IMR-90 (cell line): ENCODE measurements at regions not wholly inside any gene's neighbourhood (a gene's known extent, or its start where the extent isn't known, plus 50 kb on each side); places are given as distances from the start of the nearest gene placed in this dataset.

Source experiments
- ATAC-seq: fragments of 200-7000 bp; cut with Tn5 transposase; 2 replicates; pipeline ENCODE4 v1.9.1; 2020; ENCODE audit warnings: low read depth, mild to moderate bottlenecking, moderate library complexity
- BruUV-seq: library from RNA; stranded (reverse); fragments of 400-500 nt; replicated peaks from 2 replicates; lab custom pipeline; 2021; lab: Mats Ljungman, UMichigan
- CTCF ChIA-PET: fragments of 300-600 bp; formaldehyde crosslinking; extraction: SDS; loops from one replicate; lab custom pipeline; 2021; ENCODE audit warnings: antibody characterized with exemption; lab: Yijun Ruan, JAX
- POLR2A ChIA-PET: fragments of 300-600 bp; sonication (Branson Sonifier 250); formaldehyde crosslinking; loops from one replicate; lab custom pipeline; 2022; ENCODE audit warnings: antibody characterized with exemption; ENCODE audit not compliant: unreplicated experiment; lab: Charles Lee
- DNase-seq: peaks from one replicate; pipeline ENCODE4 v3.0.0; 2013
- H2AFZ ChIP-seq: replicated peaks from 2 replicates; pipeline ENCODE3; 2013; ENCODE audit warnings: low read length, mild to moderate bottlenecking; ENCODE audit not compliant: poor library complexity
- H2AK5ac ChIP-seq: 2 replicates; pipeline ENCODE4 v1.6.1; 2013; ENCODE audit warnings: low read depth, low read length, inconsistent platforms
- H2AK9ac ChIP-seq: replicated peaks from 2 replicates; pipeline ENCODE3; 2013; ENCODE audit warnings: mild to moderate bottlenecking, low read depth, low read length, moderate library complexity; ENCODE audit not compliant: poor library complexity
- H2BK120ac ChIP-seq: 2 replicates; pipeline ENCODE4 v1.6.1; 2013; ENCODE audit warnings: low read depth, low read length, inconsistent platforms
- H2BK15ac ChIP-seq: 3 replicates; pipeline ENCODE4 v1.6.1; 2013; ENCODE audit warnings: low read depth, low read length, inconsistent platforms
- H2BK20ac ChIP-seq: 2 replicates; pipeline ENCODE4 v1.6.1; 2013; ENCODE audit warnings: low read depth, mild to moderate bottlenecking, inconsistent platforms, low read length, moderate library complexity
- H2BK5ac ChIP-seq: 2 replicates; pipeline ENCODE4 v1.6.1; 2013; ENCODE audit warnings: mild to moderate bottlenecking, low read depth, low read length, inconsistent platforms; ENCODE audit not compliant: poor library complexity, severe bottlenecking
- H3K14ac ChIP-seq: replicated peaks from 2 replicates; pipeline ENCODE4 v1.6.1; 2013; ENCODE audit warnings: low read depth, low read length, inconsistent platforms
- H3K18ac ChIP-seq: 2 replicates; pipeline ENCODE4 v1.6.1; 2013; ENCODE audit warnings: low read depth, low read length, control low read depth
- H3K23ac ChIP-seq: 2 replicates; pipeline ENCODE4 v1.6.1; 2013; ENCODE audit warnings: low read depth, low read length, inconsistent platforms
- H3K27ac ChIP-seq: 2 replicates; pipeline ENCODE4 v1.5.1; 2013; ENCODE audit warnings: mild to moderate bottlenecking, control low read depth, low read length; ENCODE audit not compliant: insufficient read depth
- H3K27me3 ChIP-seq: 2 replicates; pipeline ENCODE4 v1.6.1; 2013; ENCODE audit warnings: low read length; ENCODE audit not compliant: control insufficient read depth, insufficient read depth
- H3K36me3 ChIP-seq: 2 replicates; pipeline ENCODE4 v1.6.1; 2013; ENCODE audit warnings: low read length, mixed read lengths; ENCODE audit not compliant: control insufficient read depth, insufficient read depth
- H3K4ac ChIP-seq: 2 replicates; pipeline ENCODE4 v1.6.1; 2013; ENCODE audit warnings: low read depth, low read length, inconsistent platforms
- H3K4me1 ChIP-seq: 2 replicates; pipeline ENCODE4 v1.6.1; 2013; ENCODE audit warnings: low read length, mixed read lengths; ENCODE audit not compliant: control insufficient read depth, insufficient read depth
- H3K4me2 ChIP-seq: 2 replicates; pipeline ENCODE4 v1.6.1; 2013; ENCODE audit warnings: low read depth, mild to moderate bottlenecking, control low read depth, low read length, moderate library complexity
- H3K4me3 ChIP-seq: 2 replicates; pipeline ENCODE4 v1.5.1; 2013; ENCODE audit warnings: low read depth, mild to moderate bottlenecking, control low read depth, low read length, moderate library complexity; ENCODE audit not compliant: insufficient read depth
- H3K56ac ChIP-seq: 2 replicates; pipeline ENCODE4 v1.6.1; 2013; ENCODE audit warnings: low read length, inconsistent platforms; ENCODE audit not compliant: insufficient read depth; ENCODE audit errors: extremely low read depth
- H3K79me1 ChIP-seq, 2 experiments: 2 replicates each; pipeline ENCODE4 v1.6.1; 2013; ENCODE audit warnings: low read length in 2 of 2, inconsistent platforms in 1 of 2, low read depth in 1 of 2
- H3K9ac ChIP-seq: 2 replicates; pipeline ENCODE4 v1.6.1; 2013; ENCODE audit warnings: low read depth, low read length, control low read depth
- H3K9me1 ChIP-seq: 2 replicates; pipeline ENCODE4 v1.6.1; 2013; ENCODE audit warnings: low read length, inconsistent platforms; ENCODE audit not compliant: insufficient read depth
- H3K9me3 ChIP-seq: 2 replicates; pipeline ENCODE4 v1.6.1; 2013; ENCODE audit warnings: low read length; ENCODE audit not compliant: control insufficient read depth, insufficient read depth
- H4K20me1 ChIP-seq: 2 replicates; pipeline ENCODE4 v1.6.1; 2013; ENCODE audit warnings: low read length, inconsistent platforms; ENCODE audit not compliant: insufficient read depth
- H4K5ac ChIP-seq: 2 replicates; pipeline ENCODE4 v1.6.1; 2013; ENCODE audit warnings: mild to moderate bottlenecking, low read depth, low read length, control low read depth
- H4K8ac ChIP-seq, 2 experiments: 2 replicates each; pipeline ENCODE4 v1.6.1; 2013; ENCODE audit warnings: low read depth in 2 of 2, low read length in 2 of 2, control low read depth in 1 of 2, inconsistent platforms in 1 of 2
- H4K91ac ChIP-seq: 2 replicates; pipeline ENCODE4 v1.6.1; 2013; ENCODE audit warnings: low read depth, low read length, inconsistent platforms; ENCODE audit not compliant: insufficient read depth
- CEBPB ChIP-seq: IDR thresholded peaks from 2 replicates; pipeline ENCODE4 v1.6.1; 2012; ENCODE audit warnings: low read depth, low read length, improper control_type of control experiment
- CHD1 ChIP-seq: IDR thresholded peaks from 2 replicates; pipeline ENCODE4 v1.6.1; 2012; ENCODE audit warnings: low read depth, low read length, improper control_type of control experiment
- FOS ChIP-seq: fragments of 150-350 bp; IDR thresholded peaks from 2 replicates; pipeline ENCODE4 v1.6.1; 2016; ENCODE audit warnings: low read depth, low read length
- MAFK ChIP-seq: IDR thresholded peaks from 2 replicates; pipeline ENCODE4 v1.6.1; 2012; ENCODE audit warnings: low read depth, low read length, improper control_type of control experiment
- MAZ ChIP-seq: IDR thresholded peaks from 2 replicates; pipeline ENCODE4 v1.6.1; 2012; ENCODE audit warnings: low read depth, mild to moderate bottlenecking, low read length, improper control_type of control experiment, moderate library complexity, borderline replicate concordance
- NFE2L2 ChIP-seq: fragments of 150-350 bp; IDR thresholded peaks from 2 replicates; pipeline ENCODE4 v1.6.1; 2016; ENCODE audit warnings: low read depth, mild to moderate bottlenecking, low read length
- POLR2A ChIP-seq: IDR thresholded peaks from 2 replicates; pipeline ENCODE4 v1.6.1; 2012; ENCODE audit warnings: mild to moderate bottlenecking, low read depth, low read length
- RCOR1 ChIP-seq: IDR thresholded peaks from 2 replicates; pipeline ENCODE4 v1.6.1; 2012; ENCODE audit warnings: mild to moderate bottlenecking, low read length, improper control_type of control experiment; ENCODE audit not compliant: insufficient replicate concordance
- WGBS, 2 experiments: methylation state at CpG; one replicate each; pipeline versions ENCODE4 v1.1.5 to v1.1.7; 2013; ENCODE audit warnings: missing lambda C conversion rate in 2 of 2; ENCODE audit not compliant: insufficient read length in 1 of 2; ENCODE audit errors: extremely low coverage in 2 of 2; 5-methylcytosine and 5-hydroxymethylcytosine counted together
- dilution Hi-C: fragments of 300-500 bp; cut with HindIII; formaldehyde crosslinking; loops from one replicate; pipeline ENCODE4 v1.14.3; 2018; ENCODE audit warnings: low sequenced_read_pairs; ENCODE audit not compliant: unreplicated experiment
- in situ Hi-C: fragments of 300-500 bp; cut with MboI; formaldehyde crosslinking; loops from 3 replicates; pipeline ENCODE4 v1.14.3; 2019; ENCODE audit warnings: low sequenced_read_pairs, inconsistent platforms, mixed read lengths
- intact Hi-C: fragments of 100-400 bp; cut with micrococcal nuclease; formaldehyde crosslinking; loops from 2 replicates; pipeline ENCODE4 v1.10.0; 2022
- TF ChIP-seq, protein P1 (sequence below): fragments of 150-350 bp; IDR thresholded peaks from 2 replicates; pipeline ENCODE4 v1.6.1; 2017; ENCODE audit warnings: mild to moderate bottlenecking, antibody characterized with exemption, low read length, low read depth
- TF ChIP-seq, protein P2 (sequence below): fragments of 150-350 bp; IDR thresholded peaks from 2 replicates; pipeline ENCODE4 v1.6.1; 2016; ENCODE audit warnings: low read depth, mild to moderate bottlenecking, low read length, moderate library complexity, borderline replicate concordance

DNA sequence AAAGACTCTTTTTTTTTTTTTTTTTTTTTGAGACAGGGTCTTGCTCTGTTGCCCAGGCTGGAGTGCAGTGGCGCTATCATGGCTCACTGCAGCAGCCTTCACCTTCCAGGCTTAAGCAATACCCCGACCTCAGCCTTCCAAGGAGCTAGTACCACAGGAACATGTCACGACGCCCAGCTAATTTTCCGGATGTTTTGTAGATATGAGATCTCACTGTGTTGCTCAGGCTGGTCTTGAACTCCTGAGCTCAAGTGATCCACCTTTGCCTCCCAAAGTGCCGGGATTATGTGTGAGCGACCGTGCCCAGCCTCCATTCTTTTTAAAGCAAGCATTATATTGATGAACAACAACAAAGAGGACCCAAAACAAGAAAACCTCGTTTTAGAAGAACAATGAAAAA, 307.1 kb upstream of the ID2 start:
- no peak overlapping the region for H3K4me3 ChIP-seq
- ATAC-seq = no peak
- no CpG with 5 or more reads among the region's 9 CpGs for WGBS, 2 experiments

More for the DNA sequence above, 307.1 kb upstream of the ID2 start:
- Histone ChIP-seq H3K14ac (no peak overlapping the region), H3K4me1 (no peaks in the 10 kb centered on the region), H2BK5ac (no peak overlapping the region), H3K4me2 (no peak overlapping the region), H3K9ac (no peak overlapping the region), H3K27me3 (no peaks in the 10 kb centered on the region; the same call in 1 of the 2 replicates), H2BK20ac (no peak overlapping the region), H3K79me1 (no peaks in the 10 kb centered on the region), H3K9me1 (no peaks in the 10 kb centered on the region), H4K5ac (no peak overlapping the region), H2AK5ac (no peak overlapping the region), H3K4ac (no peak overlapping the region), H2BK15ac (no peak overlapping the region), H2BK120ac (no peak overlapping the region), H4K8ac (no peak overlapping the region), H4K20me1 (no peaks in the 10 kb centered on the region), H3K56ac (no peak overlapping the region), H4K91ac (no peak overlapping the region), H2AK9ac (no peak overlapping the region), H3K36me3 (no peaks in the 10 kb centered on the region), H3K18ac (no peak overlapping the region), H3K27ac (no peak overlapping the region), H2AFZ (no peak overlapping the region), H3K23ac (no peak overlapping the region), H3K9me3 (0 out of 2 replicates have a peak, but pooled peaks cover 2% of the 10 kb centered on the region)
- ChIA-PET CTCF (no interaction called here), POLR2A (no interaction called here)
- TF ChIP-seq CEBPB = no peak
- TF ChIP-seq MAZ = no peak
- TF ChIP-seq, protein P1, sequence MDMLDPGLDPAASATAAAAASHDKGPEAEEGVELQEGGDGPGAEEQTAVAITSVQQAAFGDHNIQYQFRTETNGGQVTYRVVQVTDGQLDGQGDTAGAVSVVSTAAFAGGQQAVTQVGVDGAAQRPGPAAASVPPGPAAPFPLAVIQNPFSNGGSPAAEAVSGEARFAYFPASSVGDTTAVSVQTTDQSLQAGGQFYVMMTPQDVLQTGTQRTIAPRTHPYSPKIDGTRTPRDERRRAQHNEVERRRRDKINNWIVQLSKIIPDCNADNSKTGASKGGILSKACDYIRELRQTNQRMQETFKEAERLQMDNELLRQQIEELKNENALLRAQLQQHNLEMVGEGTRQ = no peak
- TF ChIP-seq POLR2A = no peak
- TF ChIP-seq, protein P2, sequence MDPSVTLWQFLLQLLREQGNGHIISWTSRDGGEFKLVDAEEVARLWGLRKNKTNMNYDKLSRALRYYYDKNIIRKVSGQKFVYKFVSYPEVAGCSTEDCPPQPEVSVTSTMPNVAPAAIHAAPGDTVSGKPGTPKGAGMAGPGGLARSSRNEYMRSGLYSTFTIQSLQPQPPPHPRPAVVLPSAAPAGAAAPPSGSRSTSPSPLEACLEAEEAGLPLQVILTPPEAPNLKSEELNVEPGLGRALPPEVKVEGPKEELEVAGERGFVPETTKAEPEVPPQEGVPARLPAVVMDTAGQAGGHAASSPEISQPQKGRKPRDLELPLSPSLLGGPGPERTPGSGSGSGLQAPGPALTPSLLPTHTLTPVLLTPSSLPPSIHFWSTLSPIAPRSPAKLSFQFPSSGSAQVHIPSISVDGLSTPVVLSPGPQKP = no peak
- TF ChIP-seq MAFK = no peak
- TF ChIP-seq FOS = no peak
- TF ChIP-seq CHD1 = no peak
- TF ChIP-seq NFE2L2 = no peak
- no peak for TF ChIP-seq RCOR1
- no TSS peak for BruUV-seq
- dilution Hi-C loops (no loop called here), intact Hi-C loops (no loop called here), in situ Hi-C loops (no loop called here)
- DNase-seq = no peak
